GM18861 (cell line): ENCODE measurements at regions not wholly inside any gene's neighbourhood (a gene's known extent, or its start where the extent isn't known, plus 50 kb on each side); places are given as distances from the start of the nearest gene placed in this dataset.

Source experiments
- ATAC-seq: cut with Tn5 transposase; IDR thresholded peaks from one replicate; pipeline ENCODE4 v1.9.1; 2021; ENCODE audit not compliant: unreplicated experiment

GRCh38 chr4:71269233-71269632 is 69.6 kb upstream of the SLC4A4 start:
- no peak for ATAC-seq

GRCh38 chr4:71270901-71271300 is 67.9 kb upstream of the SLC4A4 start:
- ATAC-seq: no peak

GRCh38 chr4:71272976-71273375 is 65.8 kb upstream of the SLC4A4 start:
- no peak for ATAC-seq

- no peak for ATAC-seq
These were observed 63.8 kb upstream of the SLC4A4 start for GRCh38 chr4:71275004-71275403.

- peak; percentile 58 for ATAC-seq
These were observed 63.2 kb upstream of the SLC4A4 start for GRCh38 chr4:71275570-71275969.

- ATAC-seq: no peak
These were observed 61.5 kb upstream of the SLC4A4 start for GRCh38 chr4:71277353-71277752.

- ATAC-seq: no peak
These were observed 55.1 kb upstream of the SLC4A4 start for GRCh38 chr4:71283642-71284257.

GRCh38 chr4:71287305-71287704 is 51.5 kb upstream of the SLC4A4 start:
- no peak for ATAC-seq

GRCh38 chr4:71288875-71289274 is 49.9 kb upstream of the SLC4A4 start:
- no peak for ATAC-seq
